Activated B cell treated with CpG ODN at 0.5 μM for 24 hours (primary cell): ENCODE measurements at regions not wholly inside any gene's neighbourhood (a gene's known extent, or its start where the extent isn't known, plus 50 kb on each side); places are given as distances from the start of the nearest gene placed in this dataset.

Source experiments
- ATAC-seq: fragments of 200-7000 bp; cut with Tn5 transposase; one replicate; pipeline ENCODE4 v1.10.0; 2021; ENCODE audit warnings: low read depth, mild to moderate bottlenecking, moderate library complexity
- CTCF ChIA-PET: fragments of 350-600 bp; sonication (Branson Sonifier 250); formaldehyde crosslinking; loops from one replicate; lab custom pipeline; 2021; ENCODE audit warnings: antibody characterized with exemption; lab: Charles Lee
- POLR2A ChIA-PET: fragments of 350-600 bp; sonication (Branson Sonifier 250); formaldehyde crosslinking; loops from one replicate; lab custom pipeline; 2021; ENCODE audit warnings: antibody characterized with exemption; lab: Charles Lee
- DNase-seq: peaks from one replicate; pipeline ENCODE4 v3.0.0; 2022
- H3K27ac Mint-ChIP-seq: one replicate; pipeline ENCODE4 v1.8.0; 2020; ENCODE audit warnings: mixed read lengths
- H3K27me3 Mint-ChIP-seq: one replicate; pipeline ENCODE4 v1.8.0; 2021; ENCODE audit warnings: mixed read lengths
- H3K36me3 Mint-ChIP-seq: one replicate; pipeline ENCODE4 v1.8.0; 2021; ENCODE audit warnings: low read depth, mixed read lengths
- H3K4me1 Mint-ChIP-seq: one replicate; pipeline ENCODE4 v1.8.0; 2021; ENCODE audit warnings: mixed read lengths
- H3K4me3 Mint-ChIP-seq: one replicate; pipeline ENCODE4 v1.8.0; 2020; ENCODE audit warnings: mild to moderate bottlenecking, mixed read lengths
- H3K9me3 Mint-ChIP-seq: one replicate; pipeline ENCODE4 v1.8.0; 2020; ENCODE audit warnings: mixed read lengths
- intact Hi-C: fragments of 100-400 bp; cut with micrococcal nuclease; formaldehyde crosslinking; loops from one replicate; pipeline ENCODE4 v1.15.1; 2024
- TF ChIP-seq, protein P1 (sequence below): fragments of 200-600 bp; IDR thresholded peaks from one replicate; pipeline ENCODE4 v1.8.0; 2022; ENCODE audit warnings: antibody characterized with exemption, mild to moderate bottlenecking

DNA sequence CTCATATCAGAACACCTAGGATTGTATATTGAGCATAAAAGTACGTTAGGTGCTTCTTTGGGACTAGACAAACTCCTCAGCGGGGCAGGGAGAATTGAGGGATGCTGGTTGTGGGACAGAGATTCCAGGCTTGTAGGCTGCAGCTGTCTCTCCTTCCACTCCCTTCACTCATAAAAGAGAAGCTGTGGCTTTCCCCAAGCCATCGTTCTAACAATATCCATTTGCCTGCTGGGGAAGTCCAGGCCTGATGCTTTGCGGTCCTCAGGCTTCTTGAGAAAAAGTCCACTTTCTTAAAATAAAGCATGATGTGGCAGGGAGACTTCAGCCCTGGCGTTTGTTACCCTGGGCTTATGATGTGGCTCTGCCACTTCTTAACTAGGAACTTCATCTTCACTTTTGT lies 129.3 kb upstream of the OSMR start:
- no peaks in the 10 kb centered on the region for H3K9me3 Mint-ChIP-seq
- ChIA-PET CTCF (no interaction called here), POLR2A (no interaction called here)
- ATAC-seq, result no peak
- no peaks in the 10 kb centered on the region for H3K27me3 Mint-ChIP-seq
- no peaks in the 10 kb centered on the region for H3K4me1 Mint-ChIP-seq
- TF ChIP-seq, protein P1, sequence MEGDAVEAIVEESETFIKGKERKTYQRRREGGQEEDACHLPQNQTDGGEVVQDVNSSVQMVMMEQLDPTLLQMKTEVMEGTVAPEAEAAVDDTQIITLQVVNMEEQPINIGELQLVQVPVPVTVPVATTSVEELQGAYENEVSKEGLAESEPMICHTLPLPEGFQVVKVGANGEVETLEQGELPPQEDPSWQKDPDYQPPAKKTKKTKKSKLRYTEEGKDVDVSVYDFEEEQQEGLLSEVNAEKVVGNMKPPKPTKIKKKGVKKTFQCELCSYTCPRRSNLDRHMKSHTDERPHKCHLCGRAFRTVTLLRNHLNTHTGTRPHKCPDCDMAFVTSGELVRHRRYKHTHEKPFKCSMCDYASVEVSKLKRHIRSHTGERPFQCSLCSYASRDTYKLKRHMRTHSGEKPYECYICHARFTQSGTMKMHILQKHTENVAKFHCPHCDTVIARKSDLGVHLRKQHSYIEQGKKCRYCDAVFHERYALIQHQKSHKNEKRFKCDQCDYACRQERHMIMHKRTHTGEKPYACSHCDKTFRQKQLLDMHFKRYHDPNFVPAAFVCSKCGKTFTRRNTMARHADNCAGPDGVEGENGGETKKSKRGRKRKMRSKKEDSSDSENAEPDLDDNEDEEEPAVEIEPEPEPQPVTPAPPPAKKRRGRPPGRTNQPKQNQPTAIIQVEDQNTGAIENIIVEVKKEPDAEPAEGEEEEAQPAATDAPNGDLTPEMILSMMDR, result no peak
- H3K27ac Mint-ChIP-seq, result no peak overlapping the region
- no peak overlapping the region for H3K4me3 Mint-ChIP-seq
- DNase-seq, result no peak
- H3K36me3 Mint-ChIP-seq, result no peaks in the 10 kb centered on the region
- intact Hi-C loops, result no loop called here

DNA sequence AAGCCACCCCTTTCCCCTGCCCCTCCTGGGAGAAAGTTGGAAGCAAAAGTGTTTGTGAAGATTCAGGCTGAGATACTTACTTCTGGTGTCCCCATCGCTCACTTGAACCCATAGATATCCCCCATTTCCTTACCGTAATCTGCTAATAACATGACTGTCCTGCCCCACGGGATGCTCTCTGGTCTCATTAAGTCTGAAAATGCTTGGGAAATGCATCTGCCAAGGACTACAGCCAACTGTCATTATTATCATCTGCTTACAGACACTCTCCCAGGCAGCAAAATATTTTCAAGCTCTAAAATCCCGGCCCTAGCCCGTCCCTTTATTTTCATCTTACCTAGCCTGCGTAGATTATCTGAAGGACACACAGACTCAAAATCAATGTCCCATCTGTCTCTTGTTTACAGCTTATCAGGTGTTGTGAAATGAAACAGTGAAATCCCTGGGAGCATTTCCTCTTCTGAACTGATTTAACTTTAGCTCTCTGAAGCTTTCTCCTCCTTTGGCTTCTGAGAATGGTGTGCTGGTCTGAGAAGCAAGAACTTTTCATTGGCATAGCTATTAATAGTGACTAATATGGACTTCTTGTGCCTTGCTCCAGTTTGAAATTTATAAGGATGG lies 126.9 kb upstream of the OSMR start:
- intact Hi-C loops, result no loop called here
- Mint-ChIP-seq H3K4me3 (no peak overlapping the region), H3K4me1 (no peaks in the 10 kb centered on the region), H3K9me3 (no peaks in the 10 kb centered on the region), H3K27ac (no peak overlapping the region), H3K27me3 (no peaks in the 10 kb centered on the region), H3K36me3 (no peaks in the 10 kb centered on the region)
- ChIA-PET CTCF (no interaction called here), POLR2A (no interaction called here)
- no peak for DNase-seq
- TF ChIP-seq, protein P1, result no peak
- no peak for ATAC-seq

DNA sequence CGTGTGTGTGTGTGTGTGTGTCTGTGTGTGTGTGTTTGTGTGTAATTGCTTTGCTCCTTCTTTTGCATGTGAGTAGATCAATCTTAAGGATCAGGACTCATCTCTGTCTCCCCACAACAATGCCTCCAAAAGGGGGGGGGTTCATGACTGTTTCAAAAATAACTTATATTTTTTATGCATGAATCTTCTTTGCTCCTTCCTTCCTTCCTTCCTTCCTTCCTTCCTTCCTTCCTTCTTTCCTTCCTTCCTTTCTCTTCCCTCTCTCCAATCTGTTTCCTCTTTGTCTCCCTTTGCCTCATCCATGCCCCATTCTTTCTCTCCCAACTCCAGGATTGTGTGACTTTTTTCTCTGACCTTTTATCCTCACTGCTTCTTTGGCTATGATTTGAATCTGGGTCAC lies 126.4 kb upstream of the OSMR start:
- Mint-ChIP-seq H3K27ac (no peak overlapping the region), H3K4me1 (no peaks in the 10 kb centered on the region), H3K27me3 (no peaks in the 10 kb centered on the region), H3K4me3 (no peak overlapping the region), H3K9me3 (no peaks in the 10 kb centered on the region), H3K36me3 (no peaks in the 10 kb centered on the region)
- TF ChIP-seq, protein P1, result no peak
- ChIA-PET CTCF (no interaction called here), POLR2A (no interaction called here)
- intact Hi-C loops, result no loop called here
- DNase-seq, result no peak
- no peak for ATAC-seq

DNA sequence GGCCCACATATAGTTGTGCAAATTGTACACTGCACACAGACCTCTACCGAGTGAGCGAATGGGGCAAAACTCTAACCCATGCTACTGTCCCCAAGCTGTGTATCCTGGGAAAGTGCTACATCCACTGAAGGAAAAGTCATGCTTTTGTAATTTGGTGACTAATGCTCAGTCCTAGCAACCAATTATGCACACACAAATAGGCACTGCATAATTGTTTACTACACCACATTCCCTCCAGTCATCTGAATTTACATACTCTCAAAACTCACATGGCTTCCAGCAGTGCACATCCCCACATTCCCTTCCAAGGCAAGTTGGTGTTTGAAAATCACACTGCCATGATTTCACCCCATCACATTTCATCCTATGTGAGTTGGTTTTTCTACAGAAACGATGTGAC lies 125.9 kb upstream of the OSMR start:
- POLR2A ChIA-PET, result no interaction called here
- no peak for DNase-seq
- Mint-ChIP-seq H3K9me3 (no peaks in the 10 kb centered on the region), H3K27me3 (no peaks in the 10 kb centered on the region), H3K36me3 (no peaks in the 10 kb centered on the region), H3K4me1 (no peaks in the 10 kb centered on the region), H3K4me3 (no peak overlapping the region), H3K27ac (no peak overlapping the region)
- CTCF ChIA-PET, result no interaction called here
- intact Hi-C loops, result no loop called here
- TF ChIP-seq, protein P1, result no peak
- no peak for ATAC-seq

DNA sequence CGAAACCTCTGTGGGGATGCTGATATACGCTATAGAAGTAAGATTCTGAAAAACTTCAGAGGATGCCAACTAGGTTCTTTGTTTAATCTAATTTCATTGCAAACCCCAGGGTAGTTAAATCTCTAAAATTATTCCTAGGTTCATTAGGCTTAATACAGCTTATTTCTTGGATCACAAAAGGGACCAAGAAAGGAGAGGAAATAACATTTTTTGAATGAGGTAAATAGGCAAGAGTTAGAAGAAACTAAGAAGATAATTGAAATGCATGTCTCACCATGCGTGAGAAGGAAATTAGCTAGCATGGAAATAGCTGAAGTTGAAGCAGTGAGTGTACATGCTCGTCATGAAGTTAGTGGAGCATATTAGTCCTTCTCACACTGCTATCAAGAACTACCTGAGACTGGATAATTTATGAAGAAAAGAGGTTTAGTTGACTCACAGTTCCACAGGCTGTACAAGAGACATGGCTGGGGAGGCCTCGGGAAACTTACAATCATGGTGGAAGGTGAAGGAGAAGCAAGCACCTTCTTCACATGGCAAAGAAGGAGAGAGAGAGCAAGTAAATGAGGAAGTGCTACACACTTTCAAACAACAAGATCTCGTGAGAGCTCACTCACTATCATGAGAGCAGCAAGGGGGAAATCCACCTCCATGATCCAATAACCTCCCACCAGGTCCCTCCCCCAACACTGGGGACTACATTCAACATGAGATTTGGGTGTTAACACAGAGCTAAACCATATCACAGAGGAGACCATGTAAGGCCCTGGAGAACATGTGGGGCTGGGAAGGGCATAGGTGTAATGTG lies 125.1 kb upstream of the OSMR start:
- Mint-ChIP-seq H3K36me3 (no peaks in the 10 kb centered on the region), H3K27me3 (no peaks in the 10 kb centered on the region), H3K9me3 (no peaks in the 10 kb centered on the region), H3K4me1 (no peaks in the 10 kb centered on the region), H3K4me3 (no peak overlapping the region), H3K27ac (no peak overlapping the region)
- ChIA-PET POLR2A (no interaction called here), CTCF (no interaction called here)
- DNase-seq (no peak), ATAC-seq (no peak)
- TF ChIP-seq, protein P1, result no peak
- intact Hi-C loops, result no loop called here
